Panc1 (cell line): ENCODE measurements at regions not wholly inside any gene's neighbourhood (a gene's known extent, or its start where the extent isn't known, plus 50 kb on each side); places are given as distances from the start of the nearest gene placed in this dataset.

ENCODE experiments used
- ATAC-seq: fragments of 200-7000 bp; cut with Tn5 transposase; 2 replicates; pipeline ENCODE4 v1.9.1; 2020; ENCODE audit warnings: mild to moderate bottlenecking, moderate library complexity
- BruUV-seq: library from RNA; stranded (reverse); fragments of 400-500 nt; replicated peaks from 2 replicates; lab custom pipeline; 2021; lab: Mats Ljungman, UMichigan
- CTCF ChIA-PET: fragments of 300-600 bp; sonication (Branson Sonifier 250); formaldehyde crosslinking; loops from one replicate; lab custom pipeline; 2022; ENCODE audit warnings: antibody characterized with exemption; lab: Charles Lee
- POLR2A ChIA-PET: fragments of 300-600 bp; sonication (Branson Sonifier 250); formaldehyde crosslinking; loops from one replicate; lab custom pipeline; 2022; ENCODE audit warnings: antibody characterized with exemption; lab: Charles Lee
- DNase-seq: peaks from one replicate; pipeline ENCODE4 v3.0.0-alpha.2; 2010; ENCODE audit warnings: low read depth, low spot score
- H3K27ac ChIP-seq: 2 replicates; pipeline ENCODE4 v1.5.1; 2011; ENCODE audit warnings: mild to moderate bottlenecking, low read length, inconsistent platforms
- H3K27me3 ChIP-seq: fragments of 200-500 bp; sonication (Bioruptor generic); 2 replicates; pipeline ENCODE4 v1.6.0; 2014; ENCODE audit warnings: low read length, inconsistent platforms; ENCODE audit not compliant: control insufficient read depth, insufficient read depth
- H3K36me3 ChIP-seq: fragments of 200-500 bp; sonication (Bioruptor generic); 2 replicates; pipeline ENCODE4 v1.5.1; 2014; ENCODE audit warnings: inconsistent platforms, mild to moderate bottlenecking, low read length, moderate library complexity; ENCODE audit not compliant: control insufficient read depth, insufficient read depth
- H3K4me1 ChIP-seq: 2 replicates; pipeline ENCODE4 v1.5.1; 2011; ENCODE audit warnings: inconsistent platforms, mild to moderate bottlenecking, low read length, moderate library complexity; ENCODE audit not compliant: control insufficient read depth, insufficient read depth
- H3K4me3 ChIP-seq, 2 experiments: 2 replicates each; pipeline ENCODE4 v1.5.1; 2011 to 2012; ENCODE audit warnings: low read depth in 2 of 2, low read length in 2 of 2, mild to moderate bottlenecking in 2 of 2, inconsistent platforms in 1 of 2, moderate library complexity in 1 of 2
- H3K9me3 ChIP-seq: fragments of 200-500 bp; sonication (Bioruptor generic); 2 replicates; pipeline ENCODE4 v1.5.1; 2014; ENCODE audit warnings: low read depth, mild to moderate bottlenecking, inconsistent platforms, low read length, moderate library complexity; ENCODE audit not compliant: control insufficient read depth, insufficient read depth
- POLR2AphosphoS5 ChIP-seq: IDR thresholded peaks from 2 replicates; pipeline ENCODE4 v1.6.1; 2012; ENCODE audit warnings: mild to moderate bottlenecking, low read depth, low read length, moderate library complexity
- SIN3A ChIP-seq: IDR thresholded peaks from 2 replicates; pipeline ENCODE4 v1.6.1; 2012; ENCODE audit warnings: low read depth, mild to moderate bottlenecking, low read length, moderate library complexity, borderline replicate concordance; ENCODE audit not compliant: insufficient read depth
- TCF7L2 ChIP-seq: IDR thresholded peaks from 2 replicates; pipeline ENCODE4 v1.6.1; 2011; ENCODE audit warnings: mild to moderate bottlenecking, low read depth, low read length, inconsistent platforms
- in situ Hi-C: cut with HindIII; loops from 2 replicates; pipeline ENCODE4 v1.10.0; 2016; ENCODE audit warnings: low sequenced_read_pairs, low pct_unique_long_range_greater_than_20kb
- intact Hi-C: fragments of 100-400 bp; cut with micrococcal nuclease; formaldehyde crosslinking; loops from one replicate; pipeline ENCODE4 v1.10.0; 2022; ENCODE audit not compliant: unreplicated experiment
- TF ChIP-seq, protein P1 (sequence below): fragments of 450-650 bp; IDR thresholded peaks from 2 replicates; pipeline ENCODE4 v1.5.1; 2017; ENCODE audit warnings: mild to moderate bottlenecking
- TF ChIP-seq, protein P2 (sequence below), 2 experiments: IDR thresholded peaks; 2 replicates each; pipeline ENCODE4 v1.6.1; 2011 to 2012; ENCODE audit warnings: low read depth in 2 of 2, control low read depth in 1 of 2, low read length in 1 of 2, mild to moderate bottlenecking in 1 of 2, moderate library complexity in 1 of 2; ENCODE audit not compliant: insufficient read depth in 1 of 2

DNA sequence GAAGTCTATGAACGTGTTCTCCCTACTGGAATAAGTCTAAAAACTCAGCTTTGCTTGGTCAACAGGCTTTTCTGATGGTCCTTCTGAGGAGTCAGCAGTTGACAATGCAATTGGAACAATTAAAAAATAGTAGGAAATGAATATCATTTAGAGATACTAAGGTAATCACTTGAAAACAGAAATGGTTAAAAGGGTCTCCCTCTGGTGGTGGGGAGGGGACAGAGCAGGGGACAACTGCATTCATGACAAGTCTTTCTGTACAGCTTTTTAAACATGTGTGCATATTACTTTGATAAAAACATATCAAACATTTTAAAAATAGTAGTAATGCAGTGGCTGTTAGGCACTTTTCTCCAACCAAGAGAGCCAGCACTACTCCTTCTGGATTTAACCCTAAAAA is 119.9 kb upstream of the FHIT start:
- intact Hi-C loops = no loop called here
- H3K9me3 ChIP-seq = no peaks in the 10 kb centered on the region
- H3K27me3 ChIP-seq = no peaks in the 10 kb centered on the region
- in situ Hi-C loops = no loop called here
- no TSS peak for BruUV-seq
- ChIA-PET CTCF (no interaction called here), POLR2A (no interaction called here)
- no peak for DNase-seq
- no peaks in the 10 kb centered on the region for H3K4me1 ChIP-seq
- no peak overlapping the region for H3K27ac ChIP-seq
- no peak for ATAC-seq
- TF ChIP-seq POLR2AphosphoS5 = no peak
- TF ChIP-seq, protein P1, sequence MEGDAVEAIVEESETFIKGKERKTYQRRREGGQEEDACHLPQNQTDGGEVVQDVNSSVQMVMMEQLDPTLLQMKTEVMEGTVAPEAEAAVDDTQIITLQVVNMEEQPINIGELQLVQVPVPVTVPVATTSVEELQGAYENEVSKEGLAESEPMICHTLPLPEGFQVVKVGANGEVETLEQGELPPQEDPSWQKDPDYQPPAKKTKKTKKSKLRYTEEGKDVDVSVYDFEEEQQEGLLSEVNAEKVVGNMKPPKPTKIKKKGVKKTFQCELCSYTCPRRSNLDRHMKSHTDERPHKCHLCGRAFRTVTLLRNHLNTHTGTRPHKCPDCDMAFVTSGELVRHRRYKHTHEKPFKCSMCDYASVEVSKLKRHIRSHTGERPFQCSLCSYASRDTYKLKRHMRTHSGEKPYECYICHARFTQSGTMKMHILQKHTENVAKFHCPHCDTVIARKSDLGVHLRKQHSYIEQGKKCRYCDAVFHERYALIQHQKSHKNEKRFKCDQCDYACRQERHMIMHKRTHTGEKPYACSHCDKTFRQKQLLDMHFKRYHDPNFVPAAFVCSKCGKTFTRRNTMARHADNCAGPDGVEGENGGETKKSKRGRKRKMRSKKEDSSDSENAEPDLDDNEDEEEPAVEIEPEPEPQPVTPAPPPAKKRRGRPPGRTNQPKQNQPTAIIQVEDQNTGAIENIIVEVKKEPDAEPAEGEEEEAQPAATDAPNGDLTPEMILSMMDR = peak; percentile 26; the same call in 1 of the 2 replicates
- H3K36me3 ChIP-seq = no peaks in the 10 kb centered on the region
- no peak overlapping the region for H3K4me3 ChIP-seq

DNA sequence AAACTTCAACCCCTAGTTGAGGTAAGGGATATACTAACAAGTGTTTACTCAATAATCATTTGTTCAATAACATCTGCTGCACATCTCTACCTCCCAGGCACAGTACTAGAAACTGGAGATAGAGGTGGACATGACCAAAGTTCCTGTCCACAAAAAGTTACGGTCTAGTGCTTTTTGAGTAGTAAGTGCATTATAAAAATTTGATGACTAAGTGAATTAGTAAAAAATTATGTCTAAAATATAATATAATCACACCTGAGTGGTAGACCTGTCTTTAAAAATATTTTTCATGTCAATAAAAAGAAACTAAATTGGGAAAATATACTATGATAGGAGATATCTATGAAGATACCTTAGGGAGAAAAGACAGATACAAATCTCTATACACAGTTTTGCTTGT is 121.5 kb upstream of the FHIT start:
- no peak for DNase-seq
- in situ Hi-C loops = no loop called here
- POLR2A ChIA-PET = no interaction called here
- H3K4me1 ChIP-seq = no peaks in the 10 kb centered on the region
- BruUV-seq = no TSS peak
- no peak for ATAC-seq
- no peaks in the 10 kb centered on the region for H3K27me3 ChIP-seq
- H3K36me3 ChIP-seq = no peaks in the 10 kb centered on the region
- CTCF ChIA-PET = no interaction called here
- H3K9me3 ChIP-seq = no peaks in the 10 kb centered on the region
- H3K27ac ChIP-seq = no peak overlapping the region
- intact Hi-C loops = no loop called here
- H3K4me3 ChIP-seq = no peak overlapping the region
- TF ChIP-seq, protein P1 = no peak

DNA sequence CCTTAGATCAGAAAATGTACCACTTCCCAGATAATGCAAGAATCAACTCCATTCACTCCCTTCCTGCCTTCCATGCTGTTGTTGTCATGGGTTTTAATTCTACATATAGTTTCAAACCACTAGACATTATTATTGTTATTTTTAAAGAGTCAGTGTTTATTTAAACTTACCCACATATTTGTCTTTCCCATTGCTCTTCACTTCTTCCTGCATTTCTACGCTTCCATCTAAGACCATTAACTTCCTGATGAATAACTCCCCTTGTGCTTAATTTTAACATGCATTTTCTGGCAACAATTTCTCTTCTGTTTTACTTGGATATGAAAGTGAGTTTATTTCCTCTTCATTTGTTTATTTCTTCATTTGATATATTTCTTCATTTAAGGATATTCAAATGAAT is 127.1 kb upstream of the FHIT start:
- no peak for ATAC-seq
- ChIA-PET POLR2A (no interaction called here), CTCF (no interaction called here)
- Histone ChIP-seq H3K27me3 (no peaks in the 10 kb centered on the region), H3K4me3 (no peak overlapping the region), H3K9me3 (no peaks in the 10 kb centered on the region), H3K27ac (no peak overlapping the region), H3K36me3 (no peaks in the 10 kb centered on the region), H3K4me1 (no peaks in the 10 kb centered on the region)
- in situ Hi-C loops = no loop called here
- DNase-seq = no peak
- intact Hi-C loops = no loop called here
- TF ChIP-seq TCF7L2 (no peak), SIN3A (no peak)
- TF ChIP-seq, protein P2, sequence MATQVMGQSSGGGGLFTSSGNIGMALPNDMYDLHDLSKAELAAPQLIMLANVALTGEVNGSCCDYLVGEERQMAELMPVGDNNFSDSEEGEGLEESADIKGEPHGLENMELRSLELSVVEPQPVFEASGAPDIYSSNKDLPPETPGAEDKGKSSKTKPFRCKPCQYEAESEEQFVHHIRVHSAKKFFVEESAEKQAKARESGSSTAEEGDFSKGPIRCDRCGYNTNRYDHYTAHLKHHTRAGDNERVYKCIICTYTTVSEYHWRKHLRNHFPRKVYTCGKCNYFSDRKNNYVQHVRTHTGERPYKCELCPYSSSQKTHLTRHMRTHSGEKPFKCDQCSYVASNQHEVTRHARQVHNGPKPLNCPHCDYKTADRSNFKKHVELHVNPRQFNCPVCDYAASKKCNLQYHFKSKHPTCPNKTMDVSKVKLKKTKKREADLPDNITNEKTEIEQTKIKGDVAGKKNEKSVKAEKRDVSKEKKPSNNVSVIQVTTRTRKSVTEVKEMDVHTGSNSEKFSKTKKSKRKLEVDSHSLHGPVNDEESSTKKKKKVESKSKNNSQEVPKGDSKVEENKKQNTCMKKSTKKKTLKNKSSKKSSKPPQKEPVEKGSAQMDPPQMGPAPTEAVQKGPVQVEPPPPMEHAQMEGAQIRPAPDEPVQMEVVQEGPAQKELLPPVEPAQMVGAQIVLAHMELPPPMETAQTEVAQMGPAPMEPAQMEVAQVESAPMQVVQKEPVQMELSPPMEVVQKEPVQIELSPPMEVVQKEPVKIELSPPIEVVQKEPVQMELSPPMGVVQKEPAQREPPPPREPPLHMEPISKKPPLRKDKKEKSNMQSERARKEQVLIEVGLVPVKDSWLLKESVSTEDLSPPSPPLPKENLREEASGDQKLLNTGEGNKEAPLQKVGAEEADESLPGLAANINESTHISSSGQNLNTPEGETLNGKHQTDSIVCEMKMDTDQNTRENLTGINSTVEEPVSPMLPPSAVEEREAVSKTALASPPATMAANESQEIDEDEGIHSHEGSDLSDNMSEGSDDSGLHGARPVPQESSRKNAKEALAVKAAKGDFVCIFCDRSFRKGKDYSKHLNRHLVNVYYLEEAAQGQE (IDR thresholded peaks at IDR 0.05; ENCODE audit: insufficient read depth in 1 of 2, low read depth in 2 of 2, low read length in 1 of 2) = no peak
- no TSS peak for BruUV-seq
